LoVo (cell line): ENCODE measurements at regions not wholly inside any gene's neighbourhood (a gene's known extent, or its start where the extent isn't known, plus 50 kb on each side); places are given as distances from the start of the nearest gene placed in this dataset.

Source experiments
- DNase-seq: peaks from one replicate; pipeline ENCODE4 v3.0.0-alpha.2; 2016; ENCODE audit warnings: low spot score

DNA sequence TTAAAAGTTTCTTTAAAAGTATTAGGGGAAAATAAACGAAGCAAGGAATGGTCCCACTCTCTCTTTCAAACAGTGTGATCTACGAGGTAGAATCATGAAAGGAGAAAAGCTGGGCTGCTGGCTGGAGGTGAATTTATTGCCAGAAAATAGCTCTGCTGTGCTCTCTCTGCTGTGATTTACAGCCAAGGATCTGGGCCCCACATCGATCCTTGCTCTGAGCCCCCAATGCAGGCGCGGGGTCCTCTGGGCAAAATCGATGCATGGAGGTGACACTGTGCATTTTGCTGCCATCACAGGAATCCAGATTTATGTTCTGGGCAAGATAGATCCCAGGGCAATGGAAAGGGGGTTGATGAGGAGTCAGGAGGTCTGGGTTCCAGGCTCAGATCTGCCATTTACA lies 91.0 kb upstream of the GPR26 start:
- no peak for DNase-seq

DNA sequence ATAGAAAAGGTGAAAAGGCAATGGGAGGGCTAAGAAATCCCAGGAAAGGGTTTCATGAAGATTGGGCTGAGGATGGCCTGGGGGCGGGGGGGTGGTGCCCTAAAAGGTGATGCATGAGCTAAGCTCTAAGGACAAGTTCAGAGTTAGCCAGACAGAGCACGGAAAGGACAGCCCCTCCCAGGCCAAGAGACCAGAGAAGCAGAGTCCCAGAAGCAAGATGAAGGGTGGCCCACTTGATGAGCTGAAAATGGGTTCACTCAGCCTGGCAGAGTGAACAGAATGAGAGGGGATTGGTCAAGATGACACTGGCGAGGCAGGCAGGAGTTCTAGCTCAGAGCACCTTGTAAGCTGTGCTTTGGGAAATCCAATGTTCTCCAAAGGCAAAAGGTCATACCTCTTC lies 89.4 kb upstream of the GPR26 start:
- no peak for DNase-seq

DNA sequence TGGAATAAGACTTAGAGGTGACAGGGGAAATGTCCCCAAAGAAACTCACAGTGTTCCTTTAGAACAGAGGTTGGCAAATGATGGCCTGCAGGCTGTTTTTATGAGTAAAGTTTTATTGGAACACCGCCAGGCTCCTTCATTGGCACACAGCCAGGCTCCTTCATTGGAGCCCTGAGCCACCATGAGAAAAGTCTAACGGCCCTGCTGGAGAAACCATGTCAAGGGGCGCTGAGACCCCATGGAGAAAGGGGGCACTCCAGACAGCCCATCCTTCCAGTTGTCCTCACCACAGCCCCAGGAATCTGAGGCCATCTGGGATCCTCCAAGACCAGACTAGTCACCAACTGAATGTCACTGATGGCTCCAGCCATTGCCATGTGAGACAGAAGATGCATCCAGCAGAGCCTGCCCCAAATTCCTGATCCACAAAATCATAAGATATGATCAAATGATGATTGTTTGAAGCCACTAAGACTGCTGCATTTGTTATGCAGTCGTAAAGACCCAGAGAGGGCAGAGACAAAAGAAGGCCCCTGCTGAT lies 88.2 kb upstream of the GPR26 start:
- DNase-seq: no peak

DNA sequence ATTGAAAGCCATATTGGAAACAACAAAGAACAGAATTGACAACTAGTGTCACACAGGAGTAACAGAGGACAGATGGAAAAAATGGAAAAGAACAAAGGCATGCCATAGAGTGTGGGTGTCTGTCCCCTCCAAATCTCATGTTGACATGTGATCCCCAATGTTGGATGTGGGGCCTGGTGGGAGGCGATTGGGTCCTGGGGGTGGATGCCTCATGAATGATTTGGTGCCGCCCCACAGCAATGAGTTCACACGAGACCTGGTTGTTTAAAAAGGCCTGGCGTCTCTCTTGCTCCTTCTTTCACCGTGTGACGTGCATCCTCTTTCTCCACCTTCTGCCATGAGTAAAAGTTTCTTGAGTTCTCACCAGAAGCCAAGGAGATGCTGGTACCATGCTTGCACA lies 87.4 kb upstream of the GPR26 start:
- DNase-seq: no peak

DNA sequence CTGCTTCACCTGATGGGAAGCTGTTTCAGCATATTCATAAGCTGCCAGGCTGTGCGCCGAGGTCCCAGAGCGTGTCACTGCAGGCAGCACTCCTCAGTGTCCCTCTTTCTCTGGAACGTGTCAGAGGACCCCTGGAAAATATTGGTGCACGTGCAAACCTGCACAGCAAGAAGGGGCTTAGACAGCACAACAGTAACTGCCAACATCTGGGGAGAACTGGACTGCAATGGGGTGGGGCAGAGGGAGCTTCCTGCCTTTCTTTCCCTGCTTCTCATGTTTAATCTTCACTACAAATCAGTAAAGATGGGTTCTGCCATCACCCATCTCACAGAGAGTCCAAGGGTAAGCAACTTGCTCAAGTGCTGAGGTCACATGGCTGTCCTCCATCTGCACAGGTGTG lies 86.5 kb upstream of the GPR26 start:
- DNase-seq: no peak

DNA sequence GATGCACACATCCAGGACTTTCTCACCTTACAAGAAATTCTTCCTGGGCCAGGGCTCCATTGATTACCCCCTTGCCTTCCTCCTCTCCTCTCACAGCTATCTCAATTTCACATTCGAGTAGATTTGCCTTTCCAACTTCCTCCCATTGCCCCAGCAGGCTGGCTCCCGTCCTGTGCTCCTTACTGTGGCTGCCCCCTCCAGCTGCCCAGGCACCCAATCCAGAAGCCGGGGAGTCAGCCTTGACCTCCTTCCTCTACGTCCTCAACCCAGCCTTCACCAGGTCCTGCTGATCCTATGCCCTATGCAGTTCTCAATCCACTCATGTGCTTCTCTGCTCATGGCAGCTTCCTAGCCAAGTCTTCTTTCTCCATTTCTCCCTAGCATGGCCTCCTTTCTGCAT lies 85.7 kb upstream of the GPR26 start:
- DNase-seq: no peak

DNA sequence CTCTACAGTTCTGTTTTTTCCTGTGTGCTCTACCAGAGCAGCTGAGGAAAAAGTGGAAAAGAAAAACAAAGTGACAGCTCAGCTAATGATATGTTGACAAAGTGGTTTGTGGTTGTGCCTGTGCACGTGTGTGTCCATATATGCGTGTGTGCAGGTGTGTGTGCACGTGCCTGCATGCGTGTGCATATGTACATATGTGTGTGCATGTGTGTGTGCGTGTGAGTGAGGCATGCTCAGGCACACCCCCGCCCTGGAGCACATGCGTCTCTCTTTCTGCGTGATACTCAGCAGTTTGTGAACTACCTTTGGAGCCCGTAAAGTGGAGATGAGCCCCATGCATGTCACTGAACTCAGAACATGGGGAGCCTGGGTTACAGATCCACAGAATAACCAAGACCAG lies 84.5 kb upstream of the GPR26 start:
- DNase-seq: no peak

DNA sequence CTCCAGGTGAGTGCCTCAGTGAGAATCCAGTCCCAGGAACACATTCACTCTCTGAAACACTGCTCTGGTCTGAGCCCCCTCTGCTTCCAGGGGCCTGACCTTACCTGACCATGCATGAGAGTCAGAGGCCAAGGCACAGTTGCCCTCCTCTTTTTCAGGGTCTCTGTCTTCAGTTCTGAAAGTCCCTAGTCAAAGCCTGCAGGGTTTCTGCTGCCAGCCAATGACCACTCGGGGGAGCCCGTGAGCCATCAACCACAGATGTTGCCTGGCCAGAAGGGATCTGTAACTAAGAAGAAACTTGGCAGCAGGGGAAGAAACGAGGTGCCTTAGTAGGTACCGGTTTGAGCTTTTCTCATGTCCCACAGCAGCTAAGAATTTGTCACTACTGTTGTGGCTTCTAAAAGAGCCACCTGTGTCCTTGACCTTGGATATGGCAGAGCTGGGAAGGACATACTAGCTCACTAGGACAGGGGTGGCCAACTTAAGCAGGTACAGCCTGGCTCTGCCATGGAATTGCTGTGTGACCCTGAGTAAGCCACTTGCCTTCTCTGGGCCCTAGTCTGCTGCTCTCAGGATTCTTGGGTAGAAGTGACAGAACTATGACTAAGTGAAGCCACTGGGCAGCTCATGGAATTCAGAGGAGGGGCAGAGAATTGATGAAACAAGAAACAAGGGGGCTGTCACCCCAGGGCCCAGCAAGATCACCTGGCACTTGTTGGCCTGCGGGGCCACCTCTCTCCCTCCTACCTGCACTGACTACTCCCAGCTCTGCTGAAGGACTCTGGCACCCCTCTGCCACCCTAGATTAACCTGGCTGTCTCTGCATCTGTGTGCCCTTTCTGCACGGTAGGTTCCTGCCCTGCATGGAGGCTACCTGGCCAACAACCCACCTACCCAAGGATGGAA lies 83.8 kb upstream of the GPR26 start:
- DNase-seq: peak; percentile 63

DNA sequence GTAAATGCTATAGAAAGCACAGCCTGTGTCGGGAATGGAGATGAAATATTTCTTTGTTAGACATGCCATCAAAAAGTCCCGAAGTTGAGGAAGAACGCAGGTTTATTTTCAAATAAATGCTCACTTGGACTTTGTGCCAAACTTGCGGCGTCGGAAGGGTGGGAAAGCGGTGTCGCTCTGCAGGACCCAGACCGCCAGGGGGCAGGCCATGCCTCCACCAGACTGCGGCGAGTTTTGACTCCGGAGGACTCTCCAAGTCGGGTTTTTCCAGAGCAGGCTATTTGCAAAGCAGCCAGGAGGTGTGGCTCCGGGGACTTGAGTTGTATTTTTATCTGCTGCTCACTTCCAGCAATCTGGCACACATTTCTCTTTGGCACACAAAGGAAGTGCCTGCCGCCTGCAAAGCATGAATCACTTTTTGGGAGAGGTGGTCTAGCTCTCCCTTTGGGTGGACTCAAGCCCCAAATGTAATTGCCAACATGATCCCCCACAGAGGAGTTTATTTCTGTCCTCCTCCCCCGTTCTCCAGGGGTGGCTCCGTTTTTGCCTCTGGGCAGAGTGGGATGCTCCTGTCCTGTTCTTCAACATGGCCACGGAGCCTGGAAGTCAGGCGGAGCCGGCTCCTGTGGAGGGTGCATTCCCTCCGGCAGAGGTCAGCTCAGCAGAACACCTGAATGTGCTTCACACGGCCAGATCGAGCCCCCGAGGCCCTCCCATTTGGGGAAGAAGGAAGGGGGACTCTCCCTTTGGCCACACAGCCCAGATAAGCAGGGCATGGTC lies 82.3 kb upstream of the GPR26 start:
- DNase-seq: peak; percentile 51

DNA sequence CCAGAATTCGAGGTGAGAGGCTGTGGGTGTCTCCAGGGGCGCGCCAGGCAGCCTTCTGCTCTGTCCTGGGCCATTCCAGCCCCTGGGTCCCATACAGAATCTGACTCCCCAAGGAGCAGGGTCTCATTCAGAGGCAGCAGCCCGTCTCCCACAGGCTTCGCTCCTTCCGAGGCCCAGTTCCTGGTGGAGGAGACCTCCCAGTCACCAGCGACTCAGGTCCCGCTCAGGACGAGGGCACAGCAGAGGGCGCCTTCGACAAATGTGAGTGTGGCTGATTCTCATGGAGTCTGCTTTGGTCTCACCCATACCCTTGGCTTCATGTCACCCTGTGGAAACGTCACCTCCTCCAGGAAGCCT lies 81.8 kb upstream of the GPR26 start:
- no peak for DNase-seq

DNA sequence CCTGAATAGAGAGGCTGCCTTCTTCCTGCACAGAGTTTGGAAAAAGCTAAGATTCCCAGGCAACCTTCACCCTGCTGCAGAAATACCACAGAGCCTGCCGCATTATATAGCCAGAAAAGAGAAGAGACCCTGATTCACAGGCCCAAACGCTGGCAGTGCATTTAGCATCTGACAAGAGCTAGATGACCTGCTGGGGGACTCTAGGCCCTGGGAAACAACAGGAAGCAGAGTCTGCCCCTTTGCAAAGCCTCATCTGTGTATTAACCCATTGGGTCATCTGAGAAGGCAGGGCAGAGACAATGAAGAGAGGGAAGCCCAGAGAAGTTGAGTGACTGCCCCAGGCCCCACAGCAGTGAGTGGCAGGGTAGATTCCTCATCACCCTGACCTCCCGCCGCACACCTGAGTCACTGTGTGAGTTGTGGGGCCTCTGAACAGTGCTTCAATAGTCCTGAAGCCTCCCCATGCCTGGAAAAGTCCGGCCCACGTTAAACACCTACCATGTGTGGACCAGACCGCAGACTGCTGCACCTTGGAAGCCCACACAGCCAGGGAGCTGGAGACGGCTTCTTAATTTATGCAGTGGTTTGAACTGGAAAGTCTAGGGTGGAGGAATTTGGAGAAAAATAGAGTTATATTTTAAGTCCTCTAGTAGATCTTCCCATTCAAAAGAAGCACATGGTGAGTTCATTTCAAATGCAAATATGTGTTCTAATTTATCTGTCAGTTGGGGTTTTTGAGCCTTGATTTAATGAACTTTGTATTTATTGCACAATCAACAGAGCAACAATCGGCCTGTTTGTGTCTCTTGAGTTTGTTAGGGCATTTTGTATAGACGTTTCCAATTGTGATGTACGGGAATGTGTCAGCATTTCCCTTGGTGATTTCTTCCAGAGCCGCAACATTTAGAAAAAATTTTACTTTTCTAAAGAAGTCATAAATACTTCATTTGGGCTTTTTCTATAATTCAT lies 80.4 kb upstream of the GPR26 start:
- no peak for DNase-seq

DNA sequence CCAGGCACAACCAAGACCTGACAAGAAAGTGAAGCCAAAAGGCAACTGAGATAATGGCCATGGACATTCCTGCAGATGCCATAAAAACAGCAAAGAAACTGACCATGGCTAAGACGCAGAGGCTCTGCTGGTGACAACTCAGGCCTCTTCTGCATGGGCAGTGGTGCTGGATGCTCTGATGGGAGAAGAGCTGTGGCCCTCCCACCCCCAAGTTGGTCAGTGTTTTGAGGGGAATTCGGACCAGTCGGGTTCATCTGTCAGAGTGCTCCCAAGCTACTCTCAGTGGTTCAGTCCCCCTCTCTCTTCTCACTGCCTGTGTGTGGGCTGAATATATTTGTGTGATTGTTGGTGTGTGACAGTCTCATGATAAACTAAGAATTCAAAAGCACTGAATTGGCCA lies 79.0 kb upstream of the GPR26 start:
- DNase-seq: no peak

DNA sequence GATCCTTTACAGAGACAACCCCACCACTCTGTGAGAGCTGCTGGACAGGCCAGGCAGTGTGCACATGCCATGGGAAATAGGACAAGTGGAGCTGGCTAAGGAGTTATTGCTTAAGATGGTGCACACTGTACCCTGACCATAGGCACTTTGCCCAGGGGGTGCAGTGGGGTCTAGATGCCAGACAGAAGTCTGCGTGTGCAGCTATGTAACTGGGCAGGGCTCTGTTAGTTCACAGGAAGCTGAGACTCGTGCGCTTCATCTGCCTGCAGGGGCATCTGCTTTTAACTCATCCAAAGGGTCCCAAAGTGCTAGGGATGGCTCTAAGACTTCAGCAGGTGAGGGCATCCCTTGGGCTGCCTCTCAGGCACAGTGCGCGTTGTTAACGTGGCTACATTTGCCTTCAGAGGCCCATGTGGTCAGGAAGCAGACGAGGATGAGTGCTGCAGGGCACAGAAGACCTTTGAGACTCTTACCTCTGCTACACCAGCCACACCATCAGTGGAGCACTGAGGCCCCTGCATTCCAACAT lies 77.7 kb upstream of the GPR26 start:
- no peak for DNase-seq

DNA sequence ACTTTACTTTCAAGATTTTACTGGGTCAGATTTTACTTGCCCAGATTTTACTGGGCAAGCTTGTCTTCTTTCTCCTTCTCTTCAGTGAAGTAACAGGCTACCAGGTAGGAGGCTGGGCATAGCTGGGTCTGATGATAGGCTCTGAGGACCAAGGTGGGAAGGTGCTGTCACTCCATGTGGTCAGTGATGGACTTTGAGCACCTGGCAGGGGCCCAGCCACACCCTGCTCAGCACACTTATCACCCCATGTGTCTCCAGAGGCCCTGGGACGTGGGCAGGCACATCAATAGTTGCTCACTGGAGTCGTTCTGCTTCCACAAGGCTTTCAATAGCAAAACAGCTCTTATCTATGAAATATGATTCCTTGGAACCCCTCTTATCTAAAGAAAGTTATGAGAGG lies 70.5 kb upstream of the GPR26 start:
- no peak for DNase-seq

DNA sequence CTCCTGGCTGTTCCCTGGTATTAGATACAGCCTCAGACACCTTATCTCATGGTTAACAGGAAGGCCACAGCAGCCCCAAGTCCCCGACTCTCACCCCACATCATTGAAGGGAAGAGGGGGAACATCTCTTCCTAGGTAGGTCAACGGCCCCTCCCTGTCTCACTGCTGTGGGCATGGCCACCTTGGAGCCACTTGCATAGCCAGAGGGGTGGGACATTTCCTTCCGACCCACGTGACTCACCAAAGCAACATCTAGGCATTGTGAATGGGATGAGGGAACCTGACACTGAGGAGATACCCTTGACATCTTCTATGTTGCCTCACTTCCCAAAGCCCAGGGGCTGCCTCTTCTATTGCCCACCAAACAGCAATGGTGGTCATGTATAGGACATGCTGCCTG lies 68.5 kb upstream of the GPR26 start:
- no peak for DNase-seq

DNA sequence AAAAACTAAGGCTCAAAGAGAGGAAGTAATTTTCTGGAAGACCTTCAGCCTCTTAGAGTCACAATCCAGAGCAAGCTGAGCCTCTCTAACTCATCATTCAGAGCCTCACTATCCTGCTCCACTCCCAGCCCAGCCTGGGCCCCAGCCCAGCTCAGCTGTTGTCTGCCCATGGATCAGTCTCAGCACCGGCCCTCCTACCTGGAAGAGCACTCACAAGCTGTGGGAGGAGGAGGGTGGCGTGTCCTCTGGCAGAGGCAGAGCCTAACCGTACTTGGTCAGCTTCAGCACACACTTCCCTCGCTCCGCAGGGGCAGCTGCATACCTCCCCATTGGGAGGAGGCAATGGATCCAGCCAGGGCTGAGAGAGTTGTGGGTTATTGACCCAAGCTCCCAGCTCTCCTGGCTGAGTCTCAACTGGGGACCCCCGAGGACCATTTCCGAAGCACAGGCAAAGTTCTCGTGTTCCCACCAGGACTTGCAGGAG lies 66.7 kb upstream of the GPR26 start:
- DNase-seq: no peak

DNA sequence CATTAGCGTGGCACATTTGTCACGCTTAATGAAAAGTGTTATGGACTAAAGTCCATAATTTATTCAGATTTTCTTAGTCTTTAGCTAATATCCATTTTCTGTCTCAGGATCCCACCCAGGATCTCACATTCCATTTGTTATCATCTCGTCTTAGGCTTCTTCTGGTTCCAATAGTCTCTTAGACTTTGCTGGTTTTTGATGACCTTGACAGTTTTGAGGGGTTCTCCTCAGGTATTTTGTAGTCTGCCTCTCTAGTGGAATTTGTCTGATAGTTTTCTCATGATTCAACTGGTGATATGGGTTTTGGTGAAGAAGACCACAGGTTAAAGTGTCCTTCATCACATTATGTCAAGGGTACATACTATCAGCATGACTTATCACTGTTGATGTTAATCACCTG lies 66.0 kb upstream of the GPR26 start:
- DNase-seq: no peak

DNA sequence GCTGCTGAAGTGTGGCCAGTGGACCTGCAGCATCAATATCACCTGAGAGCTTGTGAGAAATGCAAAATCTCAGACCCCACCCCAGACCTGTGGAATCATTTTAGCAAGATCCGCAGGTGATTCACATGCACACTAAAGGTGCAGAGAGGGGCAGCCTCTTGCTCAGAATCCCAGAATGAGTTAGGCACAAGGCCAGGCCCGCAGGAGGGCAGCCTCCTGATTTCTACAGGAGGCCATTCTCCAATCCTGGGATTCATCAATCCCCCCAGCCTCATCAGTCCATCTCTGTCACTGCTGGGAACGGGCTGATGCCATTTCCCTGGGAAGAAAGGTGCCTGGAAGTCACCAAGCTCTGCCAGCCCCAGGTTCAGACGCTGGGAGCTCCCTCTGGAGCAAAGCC lies 63.0 kb upstream of the GPR26 start:
- DNase-seq: no peak

DNA sequence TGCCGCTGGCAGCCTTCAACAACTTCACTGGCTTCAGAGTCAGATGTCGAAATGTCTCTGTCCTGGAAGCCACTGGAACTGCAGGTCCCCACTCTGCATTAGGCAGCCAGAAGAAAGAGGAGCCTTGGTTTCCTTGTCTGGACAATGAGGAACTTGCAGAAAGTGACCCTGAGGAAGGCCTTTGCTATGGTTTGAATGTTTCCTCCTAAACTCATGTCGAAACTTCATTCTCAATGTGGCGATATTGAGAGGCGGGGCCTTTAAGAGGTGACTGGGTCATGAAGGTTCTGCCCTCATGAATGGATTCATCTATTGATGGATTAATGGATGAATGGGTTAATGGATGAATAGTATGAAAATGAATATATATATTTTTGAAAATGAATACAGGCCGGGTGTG lies 61.6 kb upstream of the GPR26 start:
- DNase-seq: no peak

DNA sequence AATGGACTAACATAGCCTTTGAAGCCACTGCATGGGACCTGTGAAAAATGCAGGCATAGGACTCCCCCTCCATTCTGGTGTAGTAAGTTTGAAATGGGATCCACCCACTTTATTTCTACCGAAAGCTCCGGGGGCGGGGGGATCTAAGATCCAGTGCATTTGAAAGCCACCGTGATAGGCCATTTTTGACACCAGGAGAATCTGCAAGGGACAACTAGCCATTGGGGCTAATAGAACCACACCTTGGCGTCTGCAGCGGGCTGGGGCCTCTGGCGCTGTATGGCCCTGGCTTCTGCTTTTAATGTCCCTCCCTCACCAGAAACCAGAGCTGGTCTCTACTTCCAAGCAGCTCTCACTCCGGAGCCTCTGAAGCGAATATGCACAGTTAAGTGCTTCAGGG lies 60.1 kb upstream of the GPR26 start:
- DNase-seq: no peak

DNA sequence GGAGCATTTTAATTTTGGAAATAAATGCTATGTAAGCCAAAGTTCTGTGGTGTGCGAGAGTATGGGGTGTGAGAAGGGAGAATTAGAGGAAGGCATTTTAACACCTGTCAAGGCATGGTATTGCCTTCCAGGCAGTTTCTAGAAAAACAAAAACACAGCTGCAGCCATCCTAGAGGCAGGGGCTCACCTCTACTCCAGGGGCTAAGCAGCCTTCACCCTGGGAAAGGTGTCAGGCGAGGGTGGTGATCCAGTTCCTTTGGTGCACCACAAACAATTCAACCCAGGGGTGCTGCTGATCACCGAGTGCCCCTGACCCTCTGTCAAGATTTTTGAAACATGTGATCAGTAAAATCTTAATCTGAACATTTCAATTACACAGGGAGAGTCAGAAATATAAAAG lies 59.2 kb upstream of the GPR26 start:
- no peak for DNase-seq

DNA sequence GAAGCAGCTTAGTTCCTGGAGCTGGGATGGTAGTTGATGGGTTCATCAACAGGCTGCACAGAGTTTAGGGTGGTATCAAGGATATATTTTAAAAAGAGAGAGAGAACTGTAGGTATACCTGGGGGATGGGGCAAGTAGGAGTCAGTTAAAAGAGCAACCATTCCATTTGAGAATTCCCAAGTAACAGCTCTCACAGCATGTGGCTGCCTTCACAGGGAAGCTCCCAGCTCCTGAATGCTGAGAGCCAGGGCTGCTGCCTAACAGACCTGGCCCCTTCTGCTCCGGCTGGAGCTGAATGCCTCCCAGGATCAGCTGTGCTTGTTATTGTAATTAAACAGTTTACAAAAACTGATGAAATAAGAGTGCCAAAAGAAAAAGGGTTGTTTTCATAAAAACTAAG lies 58.8 kb upstream of the GPR26 start:
- DNase-seq: no peak
